ENCODE measurements at regions not wholly inside any gene's neighbourhood (a gene's known extent, or its start where the extent isn't known, plus 50 kb on each side); places are given as distances from the start of the nearest gene placed in this dataset.

GRCh38 chr11:129265125-129265788 lies 73.1 kb upstream of the ARHGAP32 start:
- no peak for DNase-seq

GRCh38 chr11:129264114-129264513 lies 72.0 kb upstream of the ARHGAP32 start:
- DNase-seq = no peak

GRCh38 chr11:129260750-129261149 lies 68.6 kb upstream of the ARHGAP32 start:
- DNase-seq = no peak

GRCh38 chr11:129259931-129260348 lies 67.8 kb upstream of the ARHGAP32 start:
- no peak for DNase-seq

GRCh38 chr11:129258205-129258604 lies 66.1 kb upstream of the ARHGAP32 start:
- no peak for DNase-seq

- DNase-seq = no peak
Measured at GRCh38 chr11:129257512-129257911, 65.4 kb upstream of the ARHGAP32 start.

GRCh38 chr11:129252621-129253020 lies 60.5 kb upstream of the ARHGAP32 start:
- no peak for DNase-seq

- no peak for DNase-seq
Measured at GRCh38 chr11:129251067-129251466, 58.9 kb upstream of the ARHGAP32 start.

- DNase-seq = no peak
Measured at GRCh38 chr11:129249923-129250322, 57.8 kb upstream of the ARHGAP32 start.

GRCh38 chr11:129249351-129249750 lies 57.2 kb upstream of the ARHGAP32 start:
- no peak for DNase-seq

- peak in 1 of 2 experiments; percentile 26 for DNase-seq
Measured at GRCh38 chr11:129248618-129249017, 56.5 kb upstream of the ARHGAP32 start.

- no peak for DNase-seq
Measured at GRCh38 chr11:129247135-129247534, 55.0 kb upstream of the ARHGAP32 start.

- no peak for DNase-seq
Measured at GRCh38 chr11:129242855-129243254, 50.7 kb upstream of the ARHGAP32 start.
